ENCODE measurements at regions not wholly inside any gene's neighbourhood (a gene's known extent, or its start where the extent isn't known, plus 50 kb on each side); places are given as distances from the start of the nearest gene placed in this dataset.

- FAIRE-seq (no peak), DNase-seq (ENCODE audit: low read depth in 1 of 2, low spot score in 2 of 2) (no peak)
- Histone ChIP-seq H3K18ac (ENCODE audit: extremely low read depth, low read length) (no peak overlapping the region), H3K4me3 (ENCODE audit: extremely low read depth in 1 of 4, insufficient read depth in 2 of 4, low read depth in 3 of 4, low read length in 4 of 4) (no peak overlapping the region), H3K56ac (replicated peaks; ENCODE audit: insufficient read length, low read depth, low read length) (no peak overlapping the region), H3K79me2 (ENCODE audit: control insufficient read depth in 1 of 2, insufficient read depth in 2 of 2, low read length in 2 of 2) (no peaks in the 10 kb centered on the region), H4K91ac (replicated peaks; ENCODE audit: insufficient read length, low read length) (no peak overlapping the region), H2BK12ac (ENCODE audit: low read depth, low read length) (no peak overlapping the region), H3K27me3 (replicated peaks in 1 of 4; ENCODE audit: control insufficient read depth in 3 of 4, extremely low read depth in 1 of 4, insufficient read depth in 3 of 4, low read length in 3 of 4) (peaks cover 0 to 10% (median 8%) of the 10 kb centered on the region in 4 experiments; a peak in 4 of 7 replicates), H3K36me3 (ENCODE audit: control insufficient read depth in 2 of 4, insufficient read depth in 4 of 4, low read length in 3 of 4) (no peaks in the 10 kb centered on the region), H2BK15ac (ENCODE audit: low read length) (no peak overlapping the region), H3K79me1 (ENCODE audit: low read depth, low read length) (no peaks in the 10 kb centered on the region), H2BK5ac (ENCODE audit: low read depth, low read length) (no peak overlapping the region), H3K9me3 (ENCODE audit: insufficient read depth in 2 of 2, low read depth in 1 of 2, low read length in 1 of 2) (no peaks in the 10 kb centered on the region), H3K4me1 (replicated peaks in 1 of 4; ENCODE audit: control insufficient read depth in 3 of 4, insufficient read depth in 4 of 4, low read length in 3 of 4) (no peaks in the 10 kb centered on the region), H2AFZ (ENCODE audit: low read length) (no peak overlapping the region), H3K14ac (ENCODE audit: insufficient read length) (no peak overlapping the region), H2BK120ac (replicated peaks; ENCODE audit: low read depth, low read length) (no peak overlapping the region), H3K4ac (replicated peaks; ENCODE audit: insufficient read length, low read depth, low read length) (no peak overlapping the region), H4K8ac (ENCODE audit: extremely low read depth, insufficient read depth, low read length) (no peak overlapping the region), H4K20me1 (replicated peaks in 1 of 2; ENCODE audit: control insufficient read depth in 1 of 2, insufficient read depth in 2 of 2, low read length in 2 of 2) (no peaks in the 10 kb centered on the region), H3K27ac (ENCODE audit: low read depth, low read length) (no peak overlapping the region), H4K5ac (ENCODE audit: insufficient read length, low read depth, low read length) (no peak overlapping the region), H2BK20ac (ENCODE audit: low read length) (no peak overlapping the region), H3K9ac (replicated peaks in 1 of 4; ENCODE audit: extremely low read depth in 1 of 4, low read depth in 3 of 4, low read length in 3 of 4) (no peak overlapping the region), H2AK5ac (ENCODE audit: low read depth, low read length) (no peak overlapping the region), H3K23me2 (ENCODE audit: low read depth, low read length) (no peaks in the 10 kb centered on the region), H3K4me2 (ENCODE audit: insufficient read depth in 1 of 2, low read depth in 2 of 2, low read length in 2 of 2) (no peak overlapping the region), H3K23ac (ENCODE audit: insufficient read length) (no peak overlapping the region)
- WGBS, 2 experiments (ENCODE audit: extremely low coverage in 1 of 2, insufficient coverage in 1 of 2, insufficient read length in 1 of 2, insufficient replicate concordance in 2 of 2, low coverage in 1 of 2, low lambda C conversion rate in 2 of 2, missing lambda C conversion rate in 1 of 2) = 82% methylated on average over 2 of the region's 2 CpGs; no CpG with 5 or more reads in 1 of the 2 experiments
- CTCF ChIA-PET (ENCODE audit: partially characterized antibody) = interaction anchor here (0.6 to 3.1 kb wide), 9 partner anchors 8 to 576 kb away, joined by 3 to 10 read pairs (median 4); partner anchors contain the start of gene UNC5CL
- POLR2A ChIA-PET (ENCODE audit: partially characterized antibody) = interaction anchor here (0.6 kb wide), 1 partner anchor 25 kb away, joined by 3 read pairs; no protein-coding TSS in a partner anchor
- TF ChIP-seq RXRA (IDR thresholded peaks at IDR 0.05; ENCODE audit: insufficient read depth, low read depth, low read length) (no peak), SUZ12 (IDR thresholded peaks at IDR 0.05; ENCODE audit: low read length) (no peak), KDM5A (IDR thresholded peaks at IDR 0.05; ENCODE audit: low read length) (no peak), HDAC6 (IDR thresholded peaks at IDR 0.05; ENCODE audit: low read depth, low read length) (no peak), CTCF (IDR thresholded peaks at IDR 0.05; ENCODE audit: control extremely low read depth in 1 of 3, insufficient read depth in 1 of 3, low read depth in 1 of 3, low read length in 3 of 3) (no peak), CHD2 (IDR thresholded peaks at IDR 0.05; ENCODE audit: low read length) (no peak), RAD21 (IDR thresholded peaks at IDR 0.05 in 1 of 2, conservative IDR thresholded peaks at IDR 0.05 in 1 of 2; ENCODE audit: low read depth in 2 of 2, low read length in 2 of 2) (no peak), EP300 (IDR thresholded peaks at IDR 0.05; ENCODE audit: borderline replicate concordance in 1 of 2, low read depth in 2 of 2, low read length in 2 of 2) (no peak), NRF1 (IDR thresholded peaks at IDR 0.05; ENCODE audit: low read depth, low read length) (no peak), JUN (IDR thresholded peaks at IDR 0.05; ENCODE audit: low read depth, low read length) (no peak), TBP (IDR thresholded peaks at IDR 0.05; ENCODE audit: low read depth, low read length) (no peak)
Measured at GRCh38 chr6:40904583-40905194, 134.3 kb downstream of the UNC5CL start.
